GM12891 (cell line): ENCODE measurements at regions not wholly inside any gene's neighbourhood (a gene's known extent, or its start where the extent isn't known, plus 50 kb on each side); places are given as distances from the start of the nearest gene placed in this dataset.

Experiments
- DNase-seq: peaks from one replicate; pipeline ENCODE4 v3.0.0; 2011; ENCODE audit warnings: low spot score; ENCODE audit not compliant: insufficient read length
- FAIRE-seq: peaks from 2 replicates; lab custom pipeline; 2011; peaks lifted over from hg19 to GRCh38; lab: Jason Lieb, UNC
- PAX5 ChIP-seq: IDR thresholded peaks from 2 replicates; pipeline ENCODE4 v1.6.1; 2011; ENCODE audit warnings: low read length, moderate library complexity, mild to moderate bottlenecking; ENCODE audit not compliant: insufficient read depth, severe bottlenecking
- POLR2A ChIP-seq: IDR thresholded peaks from 2 replicates; pipeline ENCODE4 v1.6.1; 2011; ENCODE audit warnings: low read depth, low read length, control low read depth
- POLR2AphosphoS5 ChIP-seq: IDR thresholded peaks from 2 replicates; pipeline ENCODE4 v1.6.1; 2011; ENCODE audit warnings: low read depth, low read length, control low read depth
- POU2F2 ChIP-seq: IDR thresholded peaks from 2 replicates; pipeline ENCODE4 v1.6.1; 2011; ENCODE audit warnings: low read depth, mild to moderate bottlenecking, control low read depth, low read length, moderate library complexity
- SPI1 ChIP-seq: IDR thresholded peaks from 2 replicates; pipeline ENCODE4 v1.6.1; 2011; ENCODE audit warnings: low read depth, low read length, control low read depth
- TAF1 ChIP-seq: IDR thresholded peaks from 2 replicates; pipeline ENCODE4 v1.6.1; 2011; ENCODE audit warnings: low read depth, low read length, control low read depth

GRCh38 chr5:93034621-93035590, 546.1 kb downstream of the NR2F1-AS1 start:
- TF ChIP-seq TAF1 (no peak), PAX5 (no peak), POLR2AphosphoS5 (no peak), POU2F2 (no peak), SPI1 (no peak), POLR2A (no peak)
- DNase-seq (no peak), FAIRE-seq (no peak)

- DNase-seq (no peak), FAIRE-seq (no peak)
- TF ChIP-seq SPI1 (no peak), PAX5 (no peak), POLR2A (no peak), POU2F2 (no peak), TAF1 (no peak), POLR2AphosphoS5 (no peak)
Observed at GRCh38 chr5:93022796-93023447, 558.1 kb downstream of the NR2F1-AS1 start.

DNA sequence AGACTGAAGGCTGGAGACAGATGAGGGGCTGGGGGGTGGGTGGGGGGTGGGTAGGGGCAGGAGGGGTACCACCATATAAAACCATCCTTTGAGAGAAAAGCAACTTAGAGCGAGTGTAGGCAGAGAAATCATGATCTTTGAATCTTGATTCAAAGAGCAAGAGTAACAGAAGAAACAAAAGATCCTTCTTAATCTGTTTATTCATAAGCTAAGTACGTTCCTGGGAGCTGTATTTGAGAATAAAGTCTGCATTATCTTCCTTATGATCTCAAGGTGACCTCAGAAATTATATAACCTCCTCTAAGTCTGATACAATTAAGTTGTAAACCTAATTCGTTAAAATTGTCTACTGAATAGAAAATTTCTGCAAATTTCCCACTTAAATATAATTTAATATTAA, 558.8 kb downstream of the NR2F1-AS1 start:
- FAIRE-seq (no peak), DNase-seq (no peak)
- TF ChIP-seq PAX5 (no peak), POU2F2 (no peak), TAF1 (no peak), POLR2AphosphoS5 (no peak), SPI1 (no peak), POLR2A (no peak)

DNA sequence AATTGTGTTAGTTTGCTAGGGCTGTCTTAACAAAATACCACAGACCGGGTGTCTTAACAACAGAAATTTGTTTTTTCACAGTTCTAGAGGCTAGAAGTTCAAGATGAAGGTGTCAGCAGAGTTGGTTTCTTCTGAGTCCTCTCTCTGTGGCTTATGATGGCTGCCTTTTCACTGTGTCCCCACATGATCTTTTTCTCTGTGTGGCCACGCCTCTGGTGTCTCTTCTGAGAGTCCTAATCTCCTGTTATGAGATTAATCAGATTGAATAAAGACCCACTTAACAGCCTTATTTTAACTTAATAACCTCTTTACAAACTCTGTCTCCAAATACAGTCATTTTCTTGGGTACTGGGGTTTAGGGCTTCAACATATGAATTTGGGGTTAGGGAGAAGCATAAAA, 561.1 kb downstream of the NR2F1-AS1 start:
- no peak for TF ChIP-seq PAX5
- no peak for TF ChIP-seq POU2F2
- no peak for TF ChIP-seq POLR2AphosphoS5
- no peak for TF ChIP-seq TAF1
- DNase-seq (no peak), FAIRE-seq (no peak)

- FAIRE-seq (no peak), DNase-seq (no peak)
- no peak for TF ChIP-seq SPI1
- no peak for TF ChIP-seq POLR2AphosphoS5
- TF ChIP-seq POLR2A = no peak
- TF ChIP-seq POU2F2 = no peak
- TF ChIP-seq PAX5 = no peak
- no peak for TF ChIP-seq TAF1
Observed at GRCh38 chr5:93018461-93018860, 562.6 kb downstream of the NR2F1-AS1 start.

DNA sequence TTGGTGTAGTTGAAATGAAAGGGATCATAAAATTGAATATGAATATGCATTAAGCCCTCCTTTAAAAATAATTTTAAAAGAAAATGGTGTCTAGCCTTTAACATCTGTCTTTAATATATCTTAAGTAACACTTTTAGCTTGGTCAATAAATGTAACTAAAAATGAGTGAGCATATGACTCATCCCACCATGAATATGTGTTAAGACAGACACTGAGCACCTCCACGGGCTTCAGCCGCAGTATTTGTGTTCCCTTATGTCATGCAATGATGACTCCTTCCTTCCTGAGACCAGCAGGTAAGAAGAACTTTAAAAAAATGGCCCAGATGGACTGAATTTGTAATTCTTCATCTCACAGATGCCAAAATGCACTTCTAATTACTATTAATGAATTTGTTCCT, 563.2 kb downstream of the NR2F1-AS1 start:
- FAIRE-seq (no peak), DNase-seq (no peak)
- no peak for TF ChIP-seq SPI1
- TF ChIP-seq POLR2AphosphoS5 = no peak
- TF ChIP-seq TAF1 = no peak
- TF ChIP-seq PAX5 = no peak
- no peak for TF ChIP-seq POLR2A
- TF ChIP-seq POU2F2 = no peak

- DNase-seq = no peak
- no peak for FAIRE-seq
- TF ChIP-seq PAX5 = no peak
- no peak for TF ChIP-seq SPI1
- TF ChIP-seq POU2F2 = no peak
- no peak for TF ChIP-seq POLR2AphosphoS5
Observed at GRCh38 chr5:93017376-93017775, 563.6 kb downstream of the NR2F1-AS1 start.

DNA sequence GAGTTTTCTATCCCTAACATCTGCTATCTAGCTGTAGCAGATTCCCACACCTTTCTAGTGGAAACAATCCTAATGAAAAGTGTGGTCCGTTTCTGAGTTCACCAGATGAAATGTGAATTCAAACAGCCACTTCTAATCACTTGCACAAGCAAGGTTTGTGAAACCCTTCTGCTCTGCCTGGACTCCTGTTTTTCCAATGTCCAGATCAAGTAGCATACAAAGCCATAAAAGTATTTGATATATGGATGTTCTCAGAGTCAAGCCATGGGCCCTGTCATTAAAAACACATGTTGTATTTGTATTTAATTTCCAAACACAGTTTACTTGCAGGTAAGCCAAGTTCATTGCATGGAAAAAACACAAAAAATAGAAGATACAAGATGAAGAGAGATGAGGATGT, 570.4 kb downstream of the NR2F1-AS1 start:
- FAIRE-seq (no peak), DNase-seq (no peak)
- TF ChIP-seq POLR2AphosphoS5 (no peak), SPI1 (no peak), PAX5 (no peak), TAF1 (no peak), POLR2A (no peak), POU2F2 (no peak)

DNA sequence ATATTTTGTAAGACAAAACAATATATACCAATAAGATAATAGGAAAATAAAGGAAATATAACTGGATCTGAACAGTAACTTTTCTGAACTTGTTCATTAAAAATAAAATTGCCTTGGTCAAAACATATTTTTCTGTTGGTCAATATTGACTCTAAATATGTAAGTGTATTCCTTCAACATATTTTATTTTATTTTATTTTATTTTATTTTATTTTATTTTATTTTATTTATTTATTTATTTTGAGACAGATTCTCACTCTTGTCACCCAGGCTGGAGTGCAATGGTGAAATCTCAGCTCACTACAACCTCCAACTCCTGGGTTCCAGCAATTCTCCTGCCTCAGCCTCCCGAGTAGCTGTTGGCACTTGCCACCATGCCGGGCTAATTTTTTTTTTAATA, 571.0 kb downstream of the NR2F1-AS1 start:
- TF ChIP-seq POLR2A (no peak), TAF1 (no peak), SPI1 (no peak), POU2F2 (no peak), POLR2AphosphoS5 (no peak), PAX5 (no peak)
- no peak for DNase-seq
- FAIRE-seq = no peak
